ENCODE measurements at regions not wholly inside any gene's neighbourhood (a gene's known extent, or its start where the extent isn't known, plus 50 kb on each side); places are given as distances from the start of the nearest gene placed in this dataset.

DNA sequence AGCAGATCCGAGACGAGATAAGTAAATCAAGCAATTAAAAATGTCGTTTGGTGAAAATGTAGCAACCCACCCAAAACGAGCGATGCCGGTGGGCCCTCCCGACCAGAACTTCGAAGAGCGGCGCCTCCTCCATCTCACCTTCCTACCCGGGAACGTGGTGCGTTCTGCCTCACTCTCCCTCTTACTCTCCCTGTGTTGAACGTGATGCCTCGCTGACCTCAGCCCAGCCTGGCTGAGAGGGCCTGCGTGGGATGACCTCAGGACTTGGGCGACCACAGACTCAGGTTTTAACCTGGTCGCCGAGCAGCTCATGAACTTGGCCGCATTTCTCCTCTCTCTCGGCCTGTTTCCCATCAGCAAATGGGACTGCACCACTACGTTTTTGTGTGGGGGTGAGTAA lies 69.7 kb upstream of the RPL38 start:
- TF ChIP-seq, protein P1, sequence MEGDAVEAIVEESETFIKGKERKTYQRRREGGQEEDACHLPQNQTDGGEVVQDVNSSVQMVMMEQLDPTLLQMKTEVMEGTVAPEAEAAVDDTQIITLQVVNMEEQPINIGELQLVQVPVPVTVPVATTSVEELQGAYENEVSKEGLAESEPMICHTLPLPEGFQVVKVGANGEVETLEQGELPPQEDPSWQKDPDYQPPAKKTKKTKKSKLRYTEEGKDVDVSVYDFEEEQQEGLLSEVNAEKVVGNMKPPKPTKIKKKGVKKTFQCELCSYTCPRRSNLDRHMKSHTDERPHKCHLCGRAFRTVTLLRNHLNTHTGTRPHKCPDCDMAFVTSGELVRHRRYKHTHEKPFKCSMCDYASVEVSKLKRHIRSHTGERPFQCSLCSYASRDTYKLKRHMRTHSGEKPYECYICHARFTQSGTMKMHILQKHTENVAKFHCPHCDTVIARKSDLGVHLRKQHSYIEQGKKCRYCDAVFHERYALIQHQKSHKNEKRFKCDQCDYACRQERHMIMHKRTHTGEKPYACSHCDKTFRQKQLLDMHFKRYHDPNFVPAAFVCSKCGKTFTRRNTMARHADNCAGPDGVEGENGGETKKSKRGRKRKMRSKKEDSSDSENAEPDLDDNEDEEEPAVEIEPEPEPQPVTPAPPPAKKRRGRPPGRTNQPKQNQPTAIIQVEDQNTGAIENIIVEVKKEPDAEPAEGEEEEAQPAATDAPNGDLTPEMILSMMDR (IDR thresholded peaks at IDR 0.05) = no peak
- no peak for TF ChIP-seq POLR2A (IDR thresholded peaks at IDR 0.05)

Measured in testis (tissue), 2 donors.